ENCODE measurements at regions not wholly inside any gene's neighbourhood (a gene's known extent, or its start where the extent isn't known, plus 50 kb on each side); places are given as distances from the start of the nearest gene placed in this dataset.

- no peak for DNase-seq (ENCODE audit: low spot score)
- 32% methylated on average over 4 of the region's 4 CpGs for WGBS
- no peaks in the 10 kb centered on the region for H3K36me3 ChIP-seq (ENCODE audit: control insufficient read depth in 4 of 4, insufficient read depth in 3 of 4, low read depth in 1 of 4, low read length in 3 of 4)
- no peak for TF ChIP-seq MAX (IDR thresholded peaks at IDR 0.05)
- peak in 1 of 2 donors; percentile 3 for TF ChIP-seq HNF4A (conservative IDR thresholded peaks at IDR 0.05)
- no peak overlapping the region for H3K4me3 ChIP-seq (ENCODE audit: low read depth in 1 of 3, low read length in 3 of 3)
- no peaks in the 10 kb centered on the region for H3K4me1 ChIP-seq (ENCODE audit: control insufficient read depth in 4 of 4, insufficient read depth in 4 of 4, low read length in 3 of 4)
- no peaks in the 10 kb centered on the region for H3K27me3 ChIP-seq (ENCODE audit: control insufficient read depth in 4 of 4, insufficient read depth in 4 of 4, low read length in 3 of 4)
- H3K9me3 ChIP-seq (ENCODE audit: control insufficient read depth in 4 of 4, low read length in 3 of 4): no peaks in the 10 kb centered on the region
- H3K27ac ChIP-seq (ENCODE audit: low read depth in 1 of 2, low read length in 2 of 2): no peak overlapping the region
- no peak overlapping the region for H3K9ac ChIP-seq (ENCODE audit: low read depth in 1 of 2, low read length in 2 of 2)
These were observed 591.1 kb upstream of the BOD1L1 start for GRCh38 chr4:14218641-14219040.

GRCh38 chr4:14221176-14221575 is 593.7 kb upstream of the BOD1L1 start:
- Histone ChIP-seq H3K27ac (ENCODE audit: low read depth in 1 of 2, low read length in 2 of 2) (no peak overlapping the region), H3K27me3 (ENCODE audit: control insufficient read depth in 4 of 4, insufficient read depth in 4 of 4, low read length in 3 of 4) (no peaks in the 10 kb centered on the region), H3K36me3 (ENCODE audit: control insufficient read depth in 4 of 4, insufficient read depth in 3 of 4, low read depth in 1 of 4, low read length in 3 of 4) (no peaks in the 10 kb centered on the region), H3K9ac (ENCODE audit: low read depth in 1 of 2, low read length in 2 of 2) (no peak overlapping the region), H3K9me3 (ENCODE audit: control insufficient read depth in 4 of 4, low read length in 3 of 4) (no peaks in the 10 kb centered on the region), H3K4me1 (ENCODE audit: control insufficient read depth in 4 of 4, insufficient read depth in 4 of 4, low read length in 3 of 4) (no peaks in the 10 kb centered on the region), H3K4me3 (ENCODE audit: low read depth in 1 of 3, low read length in 3 of 3) (no peak overlapping the region)
- DNase-seq (ENCODE audit: low spot score): no peak
- 86% methylated on average over 3 of the region's 3 CpGs for WGBS
- TF ChIP-seq FOXA2 (IDR thresholded peaks at IDR 0.05) (no peak), ATF3 (IDR thresholded peaks at IDR 0.05) (no peak), YY1 (IDR thresholded peaks at IDR 0.05) (no peak), CTCF (IDR thresholded peaks at IDR 0.05; ENCODE audit: low read depth, low read length, missing input control) (no peak), NR2F2 (IDR thresholded peaks at IDR 0.05) (no peak), JUND (IDR thresholded peaks at IDR 0.05) (no peak), RXRA (IDR thresholded peaks at IDR 0.05) (no peak), RAD21 (IDR thresholded peaks at IDR 0.05) (no peak), HNF4G (IDR thresholded peaks at IDR 0.05) (no peak), ZBTB33 (IDR thresholded peaks at IDR 0.05) (no peak), FOXA1 (IDR thresholded peaks at IDR 0.05) (no peak), TAF1 (conservative IDR thresholded peaks at IDR 0.05) (no peak), SP1 (IDR thresholded peaks at IDR 0.05) (no peak), HNF4A (conservative IDR thresholded peaks at IDR 0.05) (no peak), MAX (IDR thresholded peaks at IDR 0.05) (no peak), REST (IDR thresholded peaks at IDR 0.05) (no peak), GABPA (IDR thresholded peaks at IDR 0.05 in 1 of 2, conservative IDR thresholded peaks at IDR 0.05 in 1 of 2) (no peak), EGR1 (IDR thresholded peaks at IDR 0.05; ENCODE audit: low read depth in 2 of 2) (no peak)

Measured in liver (tissue), 8 donors.